ENCODE measurements at regions not wholly inside any gene's neighbourhood (a gene's known extent, or its start where the extent isn't known, plus 50 kb on each side); places are given as distances from the start of the nearest gene placed in this dataset.

- TF ChIP-seq, protein P1, sequence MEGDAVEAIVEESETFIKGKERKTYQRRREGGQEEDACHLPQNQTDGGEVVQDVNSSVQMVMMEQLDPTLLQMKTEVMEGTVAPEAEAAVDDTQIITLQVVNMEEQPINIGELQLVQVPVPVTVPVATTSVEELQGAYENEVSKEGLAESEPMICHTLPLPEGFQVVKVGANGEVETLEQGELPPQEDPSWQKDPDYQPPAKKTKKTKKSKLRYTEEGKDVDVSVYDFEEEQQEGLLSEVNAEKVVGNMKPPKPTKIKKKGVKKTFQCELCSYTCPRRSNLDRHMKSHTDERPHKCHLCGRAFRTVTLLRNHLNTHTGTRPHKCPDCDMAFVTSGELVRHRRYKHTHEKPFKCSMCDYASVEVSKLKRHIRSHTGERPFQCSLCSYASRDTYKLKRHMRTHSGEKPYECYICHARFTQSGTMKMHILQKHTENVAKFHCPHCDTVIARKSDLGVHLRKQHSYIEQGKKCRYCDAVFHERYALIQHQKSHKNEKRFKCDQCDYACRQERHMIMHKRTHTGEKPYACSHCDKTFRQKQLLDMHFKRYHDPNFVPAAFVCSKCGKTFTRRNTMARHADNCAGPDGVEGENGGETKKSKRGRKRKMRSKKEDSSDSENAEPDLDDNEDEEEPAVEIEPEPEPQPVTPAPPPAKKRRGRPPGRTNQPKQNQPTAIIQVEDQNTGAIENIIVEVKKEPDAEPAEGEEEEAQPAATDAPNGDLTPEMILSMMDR (conservative IDR thresholded peaks at IDR 0.05; ENCODE audit: low read depth in 2 of 2): no peak
- no peak for TF ChIP-seq POLR2AphosphoS5 (IDR thresholded peaks at IDR 0.05; ENCODE audit: low read depth)
- no peak for TF ChIP-seq EZH2 (IDR thresholded peaks at IDR 0.05; ENCODE audit: low read depth, unreplicated experiment)
- TF ChIP-seq, protein P2, sequence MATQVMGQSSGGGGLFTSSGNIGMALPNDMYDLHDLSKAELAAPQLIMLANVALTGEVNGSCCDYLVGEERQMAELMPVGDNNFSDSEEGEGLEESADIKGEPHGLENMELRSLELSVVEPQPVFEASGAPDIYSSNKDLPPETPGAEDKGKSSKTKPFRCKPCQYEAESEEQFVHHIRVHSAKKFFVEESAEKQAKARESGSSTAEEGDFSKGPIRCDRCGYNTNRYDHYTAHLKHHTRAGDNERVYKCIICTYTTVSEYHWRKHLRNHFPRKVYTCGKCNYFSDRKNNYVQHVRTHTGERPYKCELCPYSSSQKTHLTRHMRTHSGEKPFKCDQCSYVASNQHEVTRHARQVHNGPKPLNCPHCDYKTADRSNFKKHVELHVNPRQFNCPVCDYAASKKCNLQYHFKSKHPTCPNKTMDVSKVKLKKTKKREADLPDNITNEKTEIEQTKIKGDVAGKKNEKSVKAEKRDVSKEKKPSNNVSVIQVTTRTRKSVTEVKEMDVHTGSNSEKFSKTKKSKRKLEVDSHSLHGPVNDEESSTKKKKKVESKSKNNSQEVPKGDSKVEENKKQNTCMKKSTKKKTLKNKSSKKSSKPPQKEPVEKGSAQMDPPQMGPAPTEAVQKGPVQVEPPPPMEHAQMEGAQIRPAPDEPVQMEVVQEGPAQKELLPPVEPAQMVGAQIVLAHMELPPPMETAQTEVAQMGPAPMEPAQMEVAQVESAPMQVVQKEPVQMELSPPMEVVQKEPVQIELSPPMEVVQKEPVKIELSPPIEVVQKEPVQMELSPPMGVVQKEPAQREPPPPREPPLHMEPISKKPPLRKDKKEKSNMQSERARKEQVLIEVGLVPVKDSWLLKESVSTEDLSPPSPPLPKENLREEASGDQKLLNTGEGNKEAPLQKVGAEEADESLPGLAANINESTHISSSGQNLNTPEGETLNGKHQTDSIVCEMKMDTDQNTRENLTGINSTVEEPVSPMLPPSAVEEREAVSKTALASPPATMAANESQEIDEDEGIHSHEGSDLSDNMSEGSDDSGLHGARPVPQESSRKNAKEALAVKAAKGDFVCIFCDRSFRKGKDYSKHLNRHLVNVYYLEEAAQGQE (IDR thresholded peaks at IDR 0.05; ENCODE audit: unreplicated experiment): no peak
- no peak for TF ChIP-seq EZH2phosphoT487 (IDR thresholded peaks at IDR 0.05; ENCODE audit: unreplicated experiment)
- TF ChIP-seq NANOG (IDR thresholded peaks at IDR 0.05; ENCODE audit: borderline replicate concordance): no peak
- TF ChIP-seq CREB1 (CRISPR knock-in tag; IDR thresholded peaks at IDR 0.05; ENCODE audit: low read depth): no peak
Observed at GRCh38 chr14:106845286-106846087, 1319.1 kb downstream of the TMEM121 start.
